ENCODE measurements at regions not wholly inside any gene's neighbourhood (a gene's known extent, or its start where the extent isn't known, plus 50 kb on each side); places are given as distances from the start of the nearest gene placed in this dataset.
"Not testable (repeated sequence)": the region's sequence is repeated elsewhere in the genome, so short reads cannot be mapped to it uniquely, and the experiment has no call there.

- H3K36me3 ChIP-seq = no peaks in the 10 kb centered on the region
- H3K4me3 ChIP-seq = no peak overlapping the region
- H3K9me3 ChIP-seq = no peaks in the 10 kb centered on the region
- H3K27me3 ChIP-seq = peaks cover 23% of the 10 kb centered on the region
- no peak for DNase-seq
Measured at GRCh38 chr12:131617179-131617578, 93.7 kb upstream of the SFSWAP start.

GRCh38 chr12:131617596-131618302, 93.1 kb upstream of the SFSWAP start:
- no peak for DNase-seq
- Histone ChIP-seq H3K4me3 (no peak overlapping the region), H3K27me3 (peaks cover 21% of the 10 kb centered on the region), H3K9me3 (no peaks in the 10 kb centered on the region), H3K36me3 (no peaks in the 10 kb centered on the region)

GRCh38 chr12:131618303-131618658, 92.6 kb upstream of the SFSWAP start:
- no peaks in the 10 kb centered on the region for H3K9me3 ChIP-seq
- no peaks in the 10 kb centered on the region for H3K36me3 ChIP-seq
- DNase-seq = no peak
- peaks cover 18% of the 10 kb centered on the region for H3K27me3 ChIP-seq
- H3K4me3 ChIP-seq = no peak overlapping the region

GRCh38 chr12:131618701-131619100, 92.2 kb upstream of the SFSWAP start:
- DNase-seq = no peak
- no peaks in the 10 kb centered on the region for H3K9me3 ChIP-seq
- H3K36me3 ChIP-seq = no peaks in the 10 kb centered on the region
- H3K27me3 ChIP-seq = peaks cover 16% of the 10 kb centered on the region
- no peak overlapping the region for H3K4me3 ChIP-seq

- no peak for DNase-seq
- Histone ChIP-seq H3K36me3 (no peaks in the 10 kb centered on the region), H3K27me3 (peaks cover 11% of the 10 kb centered on the region), H3K4me3 (no peak overlapping the region), H3K9me3 (no peaks in the 10 kb centered on the region)
Measured at GRCh38 chr12:131619106-131619642, 91.7 kb upstream of the SFSWAP start.

- H3K4me3 ChIP-seq = no peak overlapping the region
- no peaks in the 10 kb centered on the region for H3K9me3 ChIP-seq
- H3K27me3 ChIP-seq = peaks cover 6% of the 10 kb centered on the region
- no peaks in the 10 kb centered on the region for H3K36me3 ChIP-seq
- no peak for DNase-seq
Measured at GRCh38 chr12:131619736-131620506, 91.0 kb upstream of the SFSWAP start.

- Histone ChIP-seq H3K4me3 (no peak overlapping the region), H3K9me3 (no peaks in the 10 kb centered on the region), H3K36me3 (no peaks in the 10 kb centered on the region), H3K27me3 (peaks cover 5% of the 10 kb centered on the region)
- DNase-seq = no peak
Measured at GRCh38 chr12:131620520-131620919, 90.4 kb upstream of the SFSWAP start.

GRCh38 chr12:131620946-131621681, 89.8 kb upstream of the SFSWAP start:
- Histone ChIP-seq H3K36me3 (no peaks in the 10 kb centered on the region), H3K27me3 (peaks cover 5% of the 10 kb centered on the region), H3K4me3 (no peak overlapping the region), H3K9me3 (no peaks in the 10 kb centered on the region)
- no peak for DNase-seq

- Histone ChIP-seq H3K4me3 (no peak overlapping the region), H3K9me3 (no peaks in the 10 kb centered on the region), H3K36me3 (no peaks in the 10 kb centered on the region), H3K27me3 (peaks cover 5% of the 10 kb centered on the region)
- DNase-seq = no peak
Measured at GRCh38 chr12:131621701-131622421, 89.0 kb upstream of the SFSWAP start.

- DNase-seq = no peak
- no peaks in the 10 kb centered on the region for H3K9me3 ChIP-seq
- peaks cover 5% of the 10 kb centered on the region for H3K27me3 ChIP-seq
- H3K4me3 ChIP-seq = no peak overlapping the region
- H3K36me3 ChIP-seq = no peaks in the 10 kb centered on the region
Measured at GRCh38 chr12:131622422-131622955, 88.4 kb upstream of the SFSWAP start.

GRCh38 chr12:131623404-131624368, 87.2 kb upstream of the SFSWAP start:
- not testable (repeated sequence) for H3K36me3 ChIP-seq, H3K4me3 ChIP-seq, H3K27me3 ChIP-seq, H3K9me3 ChIP-seq, DNase-seq

GRCh38 chr12:131624369-131624739, 86.5 kb upstream of the SFSWAP start:
- not testable (repeated sequence) for DNase-seq, H3K9me3 ChIP-seq, H3K36me3 ChIP-seq, H3K27me3 ChIP-seq, H3K4me3 ChIP-seq

- H3K9me3 ChIP-seq = not testable (repeated sequence)
Measured at GRCh38 chr12:131624756-131625501, 86.0 kb upstream of the SFSWAP start.

GRCh38 chr12:131625966-131626722, 84.7 kb upstream of the SFSWAP start:
- H3K36me3 ChIP-seq, H3K4me3 ChIP-seq, DNase-seq: not testable (repeated sequence)

More at GRCh38 chr12:131624756-131625501, 86.0 kb upstream of the SFSWAP start:
- H3K36me3 ChIP-seq, H3K27me3 ChIP-seq, H3K4me3 ChIP-seq: not testable (repeated sequence)
- peak; percentile 28 for DNase-seq

More at GRCh38 chr12:131625966-131626722, 84.7 kb upstream of the SFSWAP start:
- not testable (repeated sequence) for H3K27me3 ChIP-seq, H3K9me3 ChIP-seq
